ENCODE measurements at regions not wholly inside any gene's neighbourhood (a gene's known extent, or its start where the extent isn't known, plus 50 kb on each side); places are given as distances from the start of the nearest gene placed in this dataset.
"Not testable (repeated sequence)": the region's sequence is repeated elsewhere in the genome, so short reads cannot be mapped to it uniquely, and the experiment has no call there.

- H3K27me3 ChIP-seq (ENCODE audit: control insufficient read depth in 2 of 2, insufficient read depth in 2 of 2, low read length in 2 of 2); H3K4me2 ChIP-seq (replicated peaks; ENCODE audit: extremely low read depth, low read length, poor library complexity, severe bottlenecking); H3K27ac Mint-ChIP-seq; H3K4me1 Mint-ChIP-seq; H3K36me3 Mint-ChIP-seq; intact Hi-C loops (cut with micrococcal nuclease); H3K4me3 ChIP-seq (replicated peaks in 1 of 3; ENCODE audit: low read depth in 2 of 3, low read length in 3 of 3); H3K27ac ChIP-seq (ENCODE audit: low read depth in 1 of 2, low read length in 2 of 2); H4K20me1 ChIP-seq (ENCODE audit: insufficient read depth, low read length); H2AFZ ChIP-seq (ENCODE audit: insufficient read depth, low read depth, low read length, poor library complexity, severe bottlenecking); DNase-seq; H3K4me1 ChIP-seq (ENCODE audit: control insufficient read depth in 1 of 2, insufficient read depth in 2 of 2, low read length in 2 of 2); H3K9me3 Mint-ChIP-seq; H3K9ac ChIP-seq (ENCODE audit: insufficient read depth, low read length, poor library complexity, severe bottlenecking); H3K27me3 Mint-ChIP-seq (ENCODE audit: low read depth in 3 of 3); H3K4me3 Mint-ChIP-seq; H3K36me3 ChIP-seq (replicated peaks in 1 of 2; ENCODE audit: control insufficient read depth in 1 of 2, insufficient read depth in 2 of 2, low read length in 2 of 2); H3K9me3 ChIP-seq (replicated peaks in 1 of 2; ENCODE audit: control insufficient read depth in 1 of 2, insufficient read depth in 1 of 2, low read length in 2 of 2); H3K79me2 ChIP-seq (ENCODE audit: insufficient read depth, low read length): not testable (repeated sequence)
Observed at GRCh38 chr5:34329611-34330108, 286.6 kb upstream of the C1QTNF3 start.

GRCh38 chr5:34331928-34332454 lies 289.0 kb upstream of the C1QTNF3 start:
- intact Hi-C loops (cut with micrococcal nuclease); H3K27ac ChIP-seq (ENCODE audit: low read depth in 1 of 2, low read length in 2 of 2); H3K9me3 ChIP-seq (replicated peaks in 1 of 2; ENCODE audit: control insufficient read depth in 1 of 2, insufficient read depth in 1 of 2, low read length in 2 of 2); H3K27me3 Mint-ChIP-seq (ENCODE audit: low read depth in 3 of 3); H3K4me3 Mint-ChIP-seq; H3K9me3 Mint-ChIP-seq; H3K27ac Mint-ChIP-seq; H3K9ac ChIP-seq (ENCODE audit: insufficient read depth, low read length, poor library complexity, severe bottlenecking); H3K27me3 ChIP-seq (ENCODE audit: control insufficient read depth in 2 of 2, insufficient read depth in 2 of 2, low read length in 2 of 2); H3K4me1 Mint-ChIP-seq; H2AFZ ChIP-seq (ENCODE audit: insufficient read depth, low read depth, low read length, poor library complexity, severe bottlenecking); H4K20me1 ChIP-seq (ENCODE audit: insufficient read depth, low read length); H3K36me3 Mint-ChIP-seq; H3K4me1 ChIP-seq (ENCODE audit: control insufficient read depth in 1 of 2, insufficient read depth in 2 of 2, low read length in 2 of 2); DNase-seq; H3K36me3 ChIP-seq (replicated peaks in 1 of 2; ENCODE audit: control insufficient read depth in 1 of 2, insufficient read depth in 2 of 2, low read length in 2 of 2); H3K79me2 ChIP-seq (ENCODE audit: insufficient read depth, low read length); H3K4me3 ChIP-seq (replicated peaks in 1 of 3; ENCODE audit: low read depth in 2 of 3, low read length in 3 of 3); H3K4me2 ChIP-seq (replicated peaks; ENCODE audit: extremely low read depth, low read length, poor library complexity, severe bottlenecking): not testable (repeated sequence)

- H3K27me3 ChIP-seq (ENCODE audit: control insufficient read depth in 2 of 2, insufficient read depth in 2 of 2, low read length in 2 of 2); H2AFZ ChIP-seq (ENCODE audit: insufficient read depth, low read depth, low read length, poor library complexity, severe bottlenecking); H3K4me2 ChIP-seq (replicated peaks; ENCODE audit: extremely low read depth, low read length, poor library complexity, severe bottlenecking); H3K9me3 Mint-ChIP-seq; H3K27ac ChIP-seq (ENCODE audit: low read depth in 1 of 2, low read length in 2 of 2); H3K36me3 Mint-ChIP-seq; H3K27ac Mint-ChIP-seq; H4K20me1 ChIP-seq (ENCODE audit: insufficient read depth, low read length); H3K4me3 ChIP-seq (replicated peaks in 1 of 3; ENCODE audit: low read depth in 2 of 3, low read length in 3 of 3); H3K4me3 Mint-ChIP-seq; H3K9me3 ChIP-seq (replicated peaks in 1 of 2; ENCODE audit: control insufficient read depth in 1 of 2, insufficient read depth in 1 of 2, low read length in 2 of 2); H3K27me3 Mint-ChIP-seq (ENCODE audit: low read depth in 3 of 3); H3K4me1 ChIP-seq (ENCODE audit: control insufficient read depth in 1 of 2, insufficient read depth in 2 of 2, low read length in 2 of 2); H3K4me1 Mint-ChIP-seq; intact Hi-C loops (cut with micrococcal nuclease); H3K79me2 ChIP-seq (ENCODE audit: insufficient read depth, low read length); H3K9ac ChIP-seq (ENCODE audit: insufficient read depth, low read length, poor library complexity, severe bottlenecking); H3K36me3 ChIP-seq (replicated peaks in 1 of 2; ENCODE audit: control insufficient read depth in 1 of 2, insufficient read depth in 2 of 2, low read length in 2 of 2); DNase-seq: not testable (repeated sequence)
- WGBS (ENCODE audit: insufficient coverage): no CpG with 5 or more reads among the region's 1 CpG
Observed at GRCh38 chr5:34339408-34340001, 296.5 kb upstream of the C1QTNF3 start.

GRCh38 chr5:34354440-34354839 lies 301.7 kb upstream of the RAI14 start:
- H3K36me3 ChIP-seq (replicated peaks in 1 of 2; ENCODE audit: control insufficient read depth in 1 of 2, insufficient read depth in 2 of 2, low read length in 2 of 2); H3K27ac ChIP-seq (ENCODE audit: low read depth in 1 of 2, low read length in 2 of 2); H3K27ac Mint-ChIP-seq; H3K4me1 ChIP-seq (ENCODE audit: control insufficient read depth in 1 of 2, insufficient read depth in 2 of 2, low read length in 2 of 2); H3K9me3 Mint-ChIP-seq; H3K79me2 ChIP-seq (ENCODE audit: insufficient read depth, low read length); intact Hi-C loops (cut with micrococcal nuclease); H4K20me1 ChIP-seq (ENCODE audit: insufficient read depth, low read length); H3K27me3 Mint-ChIP-seq (ENCODE audit: low read depth in 3 of 3); H2AFZ ChIP-seq (ENCODE audit: insufficient read depth, low read depth, low read length, poor library complexity, severe bottlenecking); DNase-seq; H3K36me3 Mint-ChIP-seq; H3K4me3 ChIP-seq (replicated peaks in 1 of 3; ENCODE audit: low read depth in 2 of 3, low read length in 3 of 3); H3K4me2 ChIP-seq (replicated peaks; ENCODE audit: extremely low read depth, low read length, poor library complexity, severe bottlenecking); H3K27me3 ChIP-seq (ENCODE audit: control insufficient read depth in 2 of 2, insufficient read depth in 2 of 2, low read length in 2 of 2); H3K9ac ChIP-seq (ENCODE audit: insufficient read depth, low read length, poor library complexity, severe bottlenecking); H3K4me3 Mint-ChIP-seq; H3K9me3 ChIP-seq (replicated peaks in 1 of 2; ENCODE audit: control insufficient read depth in 1 of 2, insufficient read depth in 1 of 2, low read length in 2 of 2); H3K4me1 Mint-ChIP-seq: not testable (repeated sequence)
- WGBS (ENCODE audit: insufficient coverage): no CpG with 5 or more reads among the region's 2 CpGs

Measured in CD14-positive monocyte (primary cell).